Fibroblast of lung (primary cell): ENCODE measurements at regions not wholly inside any gene's neighbourhood (a gene's known extent, or its start where the extent isn't known, plus 50 kb on each side); places are given as distances from the start of the nearest gene placed in this dataset.

Source experiments
- DNase-seq, 2 donors: peaks; one replicate each; pipeline versions ENCODE4 v3.0.0 to v3.0.0-alpha.2; 2010; ENCODE audit warnings: low read depth in 2 of 2
- H2AFZ ChIP-seq: 2 replicates; pipeline ENCODE4 v1.5.1; 2012; ENCODE audit warnings: low read length, control low read depth, inconsistent platforms
- H3K27ac ChIP-seq: 2 replicates; pipeline ENCODE4 v1.5.1; 2011; ENCODE audit warnings: low read length, control low read depth; ENCODE audit not compliant: insufficient read depth
- H3K27me3 ChIP-seq: 2 replicates; pipeline ENCODE4 v1.5.1; 2011; ENCODE audit warnings: mild to moderate bottlenecking, low read length; ENCODE audit not compliant: control insufficient read depth, insufficient read depth
- H3K36me3 ChIP-seq: 2 replicates; pipeline ENCODE4 v1.5.1; 2011; ENCODE audit warnings: low read length; ENCODE audit not compliant: control insufficient read depth, insufficient read depth
- H3K4me1 ChIP-seq: 2 replicates; pipeline ENCODE4 v1.5.1; 2011; ENCODE audit warnings: low read length; ENCODE audit not compliant: control insufficient read depth, insufficient read depth; ENCODE audit errors: extremely low read depth
- H3K4me2 ChIP-seq: 2 replicates; pipeline ENCODE4 v1.5.1; 2011; ENCODE audit warnings: low read length, control low read depth; ENCODE audit not compliant: insufficient read depth; ENCODE audit errors: extremely low read depth
- H3K4me3 ChIP-seq, 4 experiments: fragments of 200-600 bp in 1 of 4; sonication (generic) in 1 of 4; replicated peaks in 1 of 4; 2 replicates each; pipeline ENCODE4 v1.5.1; 2011 to 2016; ENCODE audit warnings: low read length in 4 of 4, low read depth in 3 of 4, mild to moderate bottlenecking in 3 of 4, control low read depth in 2 of 4, inconsistent platforms in 1 of 4, mixed read lengths in 1 of 4; ENCODE audit not compliant: insufficient read depth in 1 of 4; ENCODE audit errors: control extremely low read depth in 1 of 4
- H3K79me2 ChIP-seq: 2 replicates; pipeline ENCODE4 v1.5.1; 2012; ENCODE audit warnings: mild to moderate bottlenecking, low read length, inconsistent platforms; ENCODE audit not compliant: control insufficient read depth, insufficient read depth
- H3K9ac ChIP-seq: 2 replicates; pipeline ENCODE4 v1.5.1; 2011; ENCODE audit warnings: mild to moderate bottlenecking, low read length, control low read depth; ENCODE audit not compliant: insufficient read depth
- H3K9me3 ChIP-seq: 2 replicates; pipeline ENCODE4 v1.5.1; 2012; ENCODE audit warnings: low read depth, low read length; ENCODE audit not compliant: control insufficient read depth, insufficient read depth
- H4K20me1 ChIP-seq: 2 replicates; pipeline ENCODE4 v1.5.1; 2011; ENCODE audit warnings: low read length; ENCODE audit not compliant: control insufficient read depth, insufficient read depth; ENCODE audit errors: extremely low read depth
- EZH2 ChIP-seq: IDR thresholded peaks from 2 replicates; pipeline ENCODE4 v1.5.1; 2012; ENCODE audit warnings: low read length, control low read depth, mild to moderate bottlenecking; ENCODE audit errors: missing control alignments
- TF ChIP-seq, protein P1 (sequence below), 2 donors: IDR thresholded peaks in 1 of 2; conservative IDR thresholded peaks in 1 of 2; 1 replicate in 1 of 2; 2 replicates in 1 of 2; pipeline ENCODE4 v1.5.1; 2011 to 2012; ENCODE audit warnings: low read length in 2 of 2, control low read depth in 1 of 2, inconsistent platforms in 1 of 2, low read depth in 1 of 2, mild to moderate bottlenecking in 1 of 2

DNA sequence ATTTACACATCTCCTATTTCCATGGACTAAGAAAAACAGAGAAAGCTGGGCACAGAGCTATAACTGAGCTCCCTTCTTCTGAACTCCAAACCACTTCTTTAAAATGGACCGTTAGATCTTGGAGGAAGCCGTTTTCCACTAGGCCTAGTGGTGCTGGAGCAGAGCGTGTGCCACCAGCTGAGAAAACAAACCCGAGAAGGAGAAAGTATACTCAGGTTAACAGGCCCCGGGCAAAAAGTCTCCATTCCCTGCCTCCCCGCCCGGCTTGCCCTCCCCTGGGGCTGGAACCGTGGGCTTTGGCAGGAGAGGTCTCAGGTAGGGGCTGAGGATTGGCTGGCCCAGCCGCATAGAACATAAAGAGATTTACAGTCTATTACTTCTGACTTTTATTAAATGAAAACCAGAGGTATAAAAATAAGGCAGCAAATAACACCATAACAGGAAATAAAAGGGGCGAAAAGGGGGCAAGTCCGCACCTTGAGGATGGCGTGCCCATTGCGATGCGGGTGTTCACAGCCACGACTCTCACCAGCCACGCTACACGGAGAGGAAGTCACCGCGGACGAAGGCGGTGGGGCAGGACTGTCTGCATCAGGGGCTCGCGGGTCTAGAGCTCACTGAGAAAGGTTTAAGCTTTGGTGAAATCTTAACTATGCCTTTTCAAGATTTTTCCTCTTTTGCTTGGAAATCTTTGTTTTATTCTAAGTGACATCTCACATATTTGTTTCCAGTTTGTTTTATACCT lies 191.2 kb upstream of the GMDS start:
- Histone ChIP-seq H2AFZ (no peak overlapping the region), H3K4me2 (no peak overlapping the region), H3K27me3 (no peaks in the 10 kb centered on the region), H3K79me2 (no peaks in the 10 kb centered on the region), H3K27ac (no peak overlapping the region), H3K4me3 (no peak overlapping the region), H3K4me1 (peaks cover 8% of the 10 kb centered on the region), H3K36me3 (no peaks in the 10 kb centered on the region), H3K9ac (no peak overlapping the region), H3K9me3 (no peaks in the 10 kb centered on the region), H4K20me1 (no peaks in the 10 kb centered on the region)
- DNase-seq, result no peak
- TF ChIP-seq, protein P1, sequence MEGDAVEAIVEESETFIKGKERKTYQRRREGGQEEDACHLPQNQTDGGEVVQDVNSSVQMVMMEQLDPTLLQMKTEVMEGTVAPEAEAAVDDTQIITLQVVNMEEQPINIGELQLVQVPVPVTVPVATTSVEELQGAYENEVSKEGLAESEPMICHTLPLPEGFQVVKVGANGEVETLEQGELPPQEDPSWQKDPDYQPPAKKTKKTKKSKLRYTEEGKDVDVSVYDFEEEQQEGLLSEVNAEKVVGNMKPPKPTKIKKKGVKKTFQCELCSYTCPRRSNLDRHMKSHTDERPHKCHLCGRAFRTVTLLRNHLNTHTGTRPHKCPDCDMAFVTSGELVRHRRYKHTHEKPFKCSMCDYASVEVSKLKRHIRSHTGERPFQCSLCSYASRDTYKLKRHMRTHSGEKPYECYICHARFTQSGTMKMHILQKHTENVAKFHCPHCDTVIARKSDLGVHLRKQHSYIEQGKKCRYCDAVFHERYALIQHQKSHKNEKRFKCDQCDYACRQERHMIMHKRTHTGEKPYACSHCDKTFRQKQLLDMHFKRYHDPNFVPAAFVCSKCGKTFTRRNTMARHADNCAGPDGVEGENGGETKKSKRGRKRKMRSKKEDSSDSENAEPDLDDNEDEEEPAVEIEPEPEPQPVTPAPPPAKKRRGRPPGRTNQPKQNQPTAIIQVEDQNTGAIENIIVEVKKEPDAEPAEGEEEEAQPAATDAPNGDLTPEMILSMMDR (conservative IDR thresholded peaks at IDR 0.05 in 1 of 2, IDR thresholded peaks at IDR 0.05 in 1 of 2; ENCODE audit: low read depth in 1 of 2, low read length in 2 of 2), result no peak
- TF ChIP-seq EZH2, result no peak

DNA sequence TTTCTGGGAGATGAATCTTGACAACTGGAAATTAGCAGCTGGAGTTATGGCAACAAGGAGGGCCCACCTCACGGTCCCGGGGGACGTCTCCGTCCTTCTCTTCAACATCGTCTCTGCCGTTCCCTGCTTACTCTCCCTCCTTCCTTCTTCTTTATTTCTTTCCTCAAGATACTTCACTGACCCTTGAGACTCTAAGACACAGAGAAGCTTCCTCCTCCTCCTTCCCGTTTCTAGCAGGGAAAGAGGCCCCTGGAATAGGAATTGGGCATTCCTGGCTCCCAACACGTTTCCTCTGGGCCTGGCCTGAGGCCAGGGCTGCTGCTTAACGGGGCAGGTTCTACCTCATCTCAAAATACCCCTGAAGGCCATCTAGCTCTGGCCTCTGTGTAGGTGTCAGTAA lies 189.9 kb upstream of the GMDS start:
- Histone ChIP-seq H3K4me3 (no peak overlapping the region), H4K20me1 (no peaks in the 10 kb centered on the region), H2AFZ (no peak overlapping the region), H3K9me3 (no peaks in the 10 kb centered on the region), H3K4me1 (peaks cover 8% of the 10 kb centered on the region), H3K4me2 (no peak overlapping the region), H3K36me3 (no peaks in the 10 kb centered on the region), H3K27me3 (no peaks in the 10 kb centered on the region), H3K9ac (no peak overlapping the region), H3K79me2 (no peaks in the 10 kb centered on the region), H3K27ac (no peak overlapping the region)
- TF ChIP-seq, protein P1 (conservative IDR thresholded peaks at IDR 0.05 in 1 of 2, IDR thresholded peaks at IDR 0.05 in 1 of 2; ENCODE audit: low read depth in 1 of 2, low read length in 2 of 2), result no peak
- TF ChIP-seq EZH2, result no peak
- no peak for DNase-seq

DNA sequence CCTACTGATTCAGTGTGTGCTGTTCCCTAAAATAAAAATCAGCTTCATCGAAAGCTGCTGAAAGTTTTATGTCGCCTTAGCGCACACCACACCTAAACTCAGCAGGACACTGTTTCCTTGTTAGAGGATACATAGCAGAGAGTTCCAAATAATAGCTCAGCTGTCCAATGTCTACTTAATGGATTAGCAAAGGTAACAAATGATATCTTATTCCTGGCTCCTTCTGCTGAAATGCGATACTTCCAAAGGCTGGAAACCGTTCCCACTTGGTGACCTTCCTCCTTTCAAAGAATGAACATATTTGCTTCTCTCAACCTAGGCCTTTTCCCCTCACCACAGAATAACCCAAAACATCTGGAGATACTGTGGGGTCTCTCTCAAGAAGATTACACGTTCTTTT lies 189.5 kb upstream of the GMDS start:
- Histone ChIP-seq H3K27ac (no peak overlapping the region), H3K9ac (no peak overlapping the region), H3K4me1 (peaks cover 8% of the 10 kb centered on the region), H3K27me3 (no peaks in the 10 kb centered on the region), H2AFZ (no peak overlapping the region), H3K4me3 (no peak overlapping the region), H3K36me3 (no peaks in the 10 kb centered on the region), H3K79me2 (no peaks in the 10 kb centered on the region), H4K20me1 (no peaks in the 10 kb centered on the region), H3K9me3 (no peaks in the 10 kb centered on the region), H3K4me2 (no peak overlapping the region)
- no peak for DNase-seq
- no peak for TF ChIP-seq EZH2
- TF ChIP-seq, protein P1 (conservative IDR thresholded peaks at IDR 0.05 in 1 of 2, IDR thresholded peaks at IDR 0.05 in 1 of 2; ENCODE audit: low read depth in 1 of 2, low read length in 2 of 2), result no peak
